C4-2B (cell line): ENCODE measurements at regions not wholly inside any gene's neighbourhood (a gene's known extent, or its start where the extent isn't known, plus 50 kb on each side); places are given as distances from the start of the nearest gene placed in this dataset.

Experiments
- H3K27ac ChIP-seq: fragments of 450-650 bp; 2 replicates; pipeline ENCODE4 v1.5.1; 2017
- CTCF ChIP-seq: fragments of 450-650 bp; conservative IDR thresholded peaks from 2 replicates; pipeline ENCODE4 v1.5.1; 2017; ENCODE audit warnings: mild to moderate bottlenecking
- ZFX ChIP-seq: fragments of 450-650 bp; IDR thresholded peaks from 2 replicates; pipeline ENCODE4 v1.6.1; 2017

GRCh38 chr15:77540312-77541060, 92.2 kb downstream of the LINGO1 start:
- H3K27ac ChIP-seq = no peak overlapping the region
- TF ChIP-seq CTCF (no peak), ZFX (no peak)

GRCh38 chr15:77538793-77539497, 93.8 kb downstream of the LINGO1 start:
- H3K27ac ChIP-seq = no peak overlapping the region
- TF ChIP-seq CTCF = no peak
- TF ChIP-seq ZFX = no peak

GRCh38 chr15:77538027-77538451, 94.7 kb downstream of the LINGO1 start:
- TF ChIP-seq CTCF = no peak
- no peak for TF ChIP-seq ZFX
- H3K27ac ChIP-seq = no peak overlapping the region

- TF ChIP-seq CTCF (no peak), ZFX (no peak)
- no peak overlapping the region for H3K27ac ChIP-seq
Observed at GRCh38 chr15:77537006-77537405, 95.7 kb downstream of the LINGO1 start.

GRCh38 chr15:77535845-77536244, 96.9 kb downstream of the LINGO1 start:
- no peak overlapping the region for H3K27ac ChIP-seq
- TF ChIP-seq ZFX (no peak), CTCF (no peak)
